Panc1 (cell line): ENCODE measurements at regions not wholly inside any gene's neighbourhood (a gene's known extent, or its start where the extent isn't known, plus 50 kb on each side); places are given as distances from the start of the nearest gene placed in this dataset.
"Not testable (repeated sequence)": the region's sequence is repeated elsewhere in the genome, so short reads cannot be mapped to it uniquely, and the experiment has no call there.

Source experiments
- ATAC-seq: fragments of 200-7000 bp; cut with Tn5 transposase; 2 replicates; pipeline ENCODE4 v1.9.1; 2020; ENCODE audit warnings: mild to moderate bottlenecking, moderate library complexity
- BruUV-seq: library from RNA; stranded (reverse); fragments of 400-500 nt; replicated peaks from 2 replicates; lab custom pipeline; 2021; lab: Mats Ljungman, UMichigan
- CTCF ChIA-PET: fragments of 300-600 bp; sonication (Branson Sonifier 250); formaldehyde crosslinking; loops from one replicate; lab custom pipeline; 2022; ENCODE audit warnings: antibody characterized with exemption; lab: Charles Lee
- POLR2A ChIA-PET: fragments of 300-600 bp; sonication (Branson Sonifier 250); formaldehyde crosslinking; loops from one replicate; lab custom pipeline; 2022; ENCODE audit warnings: antibody characterized with exemption; lab: Charles Lee
- DNase-seq: peaks from one replicate; pipeline ENCODE4 v3.0.0-alpha.2; 2010; ENCODE audit warnings: low read depth, low spot score
- H3K27ac ChIP-seq: 2 replicates; pipeline ENCODE4 v1.5.1; 2011; ENCODE audit warnings: mild to moderate bottlenecking, low read length, inconsistent platforms
- H3K27me3 ChIP-seq: fragments of 200-500 bp; sonication (Bioruptor generic); 2 replicates; pipeline ENCODE4 v1.6.0; 2014; ENCODE audit warnings: low read length, inconsistent platforms; ENCODE audit not compliant: control insufficient read depth, insufficient read depth
- H3K36me3 ChIP-seq: fragments of 200-500 bp; sonication (Bioruptor generic); 2 replicates; pipeline ENCODE4 v1.5.1; 2014; ENCODE audit warnings: inconsistent platforms, mild to moderate bottlenecking, low read length, moderate library complexity; ENCODE audit not compliant: control insufficient read depth, insufficient read depth
- H3K4me1 ChIP-seq: 2 replicates; pipeline ENCODE4 v1.5.1; 2011; ENCODE audit warnings: inconsistent platforms, mild to moderate bottlenecking, low read length, moderate library complexity; ENCODE audit not compliant: control insufficient read depth, insufficient read depth
- H3K4me3 ChIP-seq, 2 experiments: 2 replicates each; pipeline ENCODE4 v1.5.1; 2011 to 2012; ENCODE audit warnings: low read depth in 2 of 2, low read length in 2 of 2, mild to moderate bottlenecking in 2 of 2, inconsistent platforms in 1 of 2, moderate library complexity in 1 of 2
- H3K9me3 ChIP-seq: fragments of 200-500 bp; sonication (Bioruptor generic); 2 replicates; pipeline ENCODE4 v1.5.1; 2014; ENCODE audit warnings: low read depth, mild to moderate bottlenecking, inconsistent platforms, low read length, moderate library complexity; ENCODE audit not compliant: control insufficient read depth, insufficient read depth
- CTCF ChIP-seq: fragments of 450-650 bp; IDR thresholded peaks from 2 replicates; pipeline ENCODE4 v1.5.1; 2017; ENCODE audit warnings: mild to moderate bottlenecking
- POLR2AphosphoS5 ChIP-seq: IDR thresholded peaks from 2 replicates; pipeline ENCODE4 v1.6.1; 2012; ENCODE audit warnings: mild to moderate bottlenecking, low read depth, low read length, moderate library complexity
- REST ChIP-seq, 2 experiments: IDR thresholded peaks; 2 replicates each; pipeline ENCODE4 v1.6.1; 2011 to 2012; ENCODE audit warnings: low read depth in 2 of 2, control low read depth in 1 of 2, low read length in 1 of 2, mild to moderate bottlenecking in 1 of 2, moderate library complexity in 1 of 2; ENCODE audit not compliant: insufficient read depth in 1 of 2
- SIN3A ChIP-seq: IDR thresholded peaks from 2 replicates; pipeline ENCODE4 v1.6.1; 2012; ENCODE audit warnings: low read depth, mild to moderate bottlenecking, low read length, moderate library complexity, borderline replicate concordance; ENCODE audit not compliant: insufficient read depth
- TCF7L2 ChIP-seq: IDR thresholded peaks from 2 replicates; pipeline ENCODE4 v1.6.1; 2011; ENCODE audit warnings: mild to moderate bottlenecking, low read depth, low read length, inconsistent platforms
- in situ Hi-C: cut with HindIII; loops from 2 replicates; pipeline ENCODE4 v1.10.0; 2016; ENCODE audit warnings: low sequenced_read_pairs, low pct_unique_long_range_greater_than_20kb
- intact Hi-C: fragments of 100-400 bp; cut with micrococcal nuclease; formaldehyde crosslinking; loops from one replicate; pipeline ENCODE4 v1.10.0; 2022; ENCODE audit not compliant: unreplicated experiment

DNA sequence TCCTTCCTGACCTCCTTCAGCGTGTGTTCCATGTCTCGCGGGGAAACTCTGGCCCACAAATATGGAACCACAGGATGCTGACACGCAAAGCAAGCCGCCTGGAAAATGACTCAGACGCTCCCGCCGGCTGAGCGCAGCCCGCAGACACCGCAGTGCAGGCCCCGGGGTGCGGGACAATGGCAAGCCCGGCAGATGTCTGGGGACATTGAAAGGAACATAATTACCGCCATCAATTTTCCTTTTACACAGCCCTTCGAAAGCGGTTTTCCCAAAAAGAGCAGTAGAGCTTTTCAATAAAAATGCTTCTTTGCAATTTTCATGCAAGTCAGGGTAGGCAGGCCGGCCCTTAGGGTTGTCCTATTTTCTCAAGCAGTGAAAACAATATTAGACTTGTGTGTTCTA lies 159.2 kb upstream of the SH3BP4 start:
- DNase-seq (no peak), ATAC-seq (no peak)
- TF ChIP-seq POLR2AphosphoS5 (no peak), REST (IDR thresholded peaks at IDR 0.05; ENCODE audit: insufficient read depth in 1 of 2, low read depth in 2 of 2, low read length in 1 of 2) (no peak), SIN3A (no peak), CTCF (no peak), TCF7L2 (no peak)
- in situ Hi-C loops (no loop called here), intact Hi-C loops (no loop called here)
- no peak overlapping the region for H3K27ac ChIP-seq
- no TSS peak for BruUV-seq
- H3K36me3 ChIP-seq, result no peaks in the 10 kb centered on the region
- CTCF ChIA-PET, result interaction anchor here (0.7 kb wide), 1 partner anchor 80 kb away, joined by 8 read pairs; no protein-coding TSS in a partner anchor
- no peak overlapping the region for H3K4me3 ChIP-seq
- peaks cover 4% of the 10 kb centered on the region for H3K4me1 ChIP-seq
- H3K27me3 ChIP-seq, result no peaks in the 10 kb centered on the region
- POLR2A ChIA-PET, result no interaction called here
- no peaks in the 10 kb centered on the region for H3K9me3 ChIP-seq

- CTCF ChIA-PET, H3K4me1 ChIP-seq, H3K36me3 ChIP-seq, ATAC-seq, H3K27me3 ChIP-seq, H3K4me3 ChIP-seq, intact Hi-C loops, H3K27ac ChIP-seq, BruUV-seq, H3K9me3 ChIP-seq, POLR2A ChIA-PET, in situ Hi-C loops, DNase-seq: not testable (repeated sequence)
Observed at GRCh38 chr2:234792096-234792495, 159.7 kb upstream of the SH3BP4 start.

GRCh38 chr2:234790380-234790779 lies 161.4 kb upstream of the SH3BP4 start:
- Histone ChIP-seq H3K27me3 (no peaks in the 10 kb centered on the region), H3K27ac (0 out of 2 replicates have a peak overlapping the region, but pooled peaks have one; percentile 23), H3K4me1 (peaks cover 3% of the 10 kb centered on the region), H3K36me3 (no peaks in the 10 kb centered on the region), H3K4me3 (no peak overlapping the region), H3K9me3 (no peaks in the 10 kb centered on the region)
- CTCF ChIA-PET, result no interaction called here
- no peak for TF ChIP-seq POLR2AphosphoS5
- no peak for TF ChIP-seq TCF7L2
- no peak for TF ChIP-seq CTCF
- TF ChIP-seq REST (IDR thresholded peaks at IDR 0.05; ENCODE audit: insufficient read depth in 1 of 2, low read depth in 2 of 2, low read length in 1 of 2), result no peak
- TF ChIP-seq SIN3A, result no peak
- in situ Hi-C loops, result no loop called here
- POLR2A ChIA-PET, result no interaction called here
- intact Hi-C loops, result no loop called here
- ATAC-seq, result no peak
- DNase-seq, result no peak
- BruUV-seq, result no TSS peak
